Right lobe of liver (tissue), 6 donors: ENCODE measurements at regions not wholly inside any gene's neighbourhood (a gene's known extent, or its start where the extent isn't known, plus 50 kb on each side); places are given as distances from the start of the nearest gene placed in this dataset.
"Not testable (repeated sequence)": the region's sequence is repeated elsewhere in the genome, so short reads cannot be mapped to it uniquely, and the experiment has no call there.

Experiments
- ATAC-seq, 4 donors: fragments of 200-7000 bp; cut with Tn5 transposase; one replicate each; pipeline ENCODE4 v1.9.1; 2020; ENCODE audit warnings: mild to moderate bottlenecking in 4 of 4, moderate library complexity in 4 of 4
- DNase-seq, 3 donors: peaks; one replicate each; pipeline ENCODE4 v3.0.0-alpha.2; 2020
- H3K27ac ChIP-seq, 3 donors: fragments of 200-600 bp; one replicate each; pipeline ENCODE4 v1.8.0; 2022
- H3K27me3 ChIP-seq, 2 donors: fragments of 200-600 bp; one replicate each; pipeline ENCODE4 v1.8.0; 2022
- H3K36me3 ChIP-seq, 4 donors: fragments of 200-600 bp; sonication (generic) in 1 of 4; one replicate each; pipeline versions ENCODE4 v1.5.1 to v1.8.0; 2017 to 2022; ENCODE audit warnings: control low read depth in 1 of 4
- H3K4me1 ChIP-seq, 4 donors: fragments of 200-600 bp; sonication (generic) in 1 of 4; one replicate each; pipeline versions ENCODE4 v1.5.1 to v1.8.0; 2017 to 2022; ENCODE audit warnings: control low read depth in 1 of 4
- H3K4me3 ChIP-seq, 3 donors: fragments of 200-600 bp; one replicate each; pipeline ENCODE4 v1.8.0; 2022
- H3K9me3 ChIP-seq, 4 donors: fragments of 200-600 bp; sonication (generic) in 1 of 4; one replicate each; pipeline versions ENCODE4 v1.5.1 to v1.8.0; 2017 to 2022; ENCODE audit warnings: control low read depth in 1 of 4
- POLR2A ChIP-seq: fragments of 450-650 bp; IDR thresholded peaks from one replicate; pipeline ENCODE4 v1.6.1; 2017; ENCODE audit warnings: antibody characterized with exemption, mild to moderate bottlenecking
- WGBS: methylation state at CpG from one replicate; pipeline ENCODE4 v1.1.6; 2018; ENCODE audit warnings: low coverage, low lambda C conversion rate; ENCODE audit not compliant: insufficient coverage; ENCODE audit errors: missing lambda C conversion rate; 5-methylcytosine and 5-hydroxymethylcytosine counted together
- intact Hi-C, 2 donors: fragments of 100-400 bp; cut with DNase I; formaldehyde crosslinking; loops; one replicate each; pipeline versions ENCODE4 v1.11.2 to v1.14.1; 2022
- TF ChIP-seq, protein P1 (sequence below), 4 donors: fragments of 200-600 bp in 3 of 4; fragments of 450-650 bp in 1 of 4; IDR thresholded peaks; one replicate each; pipeline versions ENCODE4 v1.5.1 to v1.8.0; 2016 to 2022; ENCODE audit warnings: antibody characterized with exemption in 4 of 4, mild to moderate bottlenecking in 2 of 4
- donor health status: DM: no; HTN: yes; CAD: no.
- donor health status: DM: no; HTN: no; CAD: no.
- donor health status: DM: no; HTN: no; CAD: no.
- donor health status: DM: no; HTN: yes; CAD: no.
- donor health status: DM: no; HTN: yes; CAD: no.

DNA sequence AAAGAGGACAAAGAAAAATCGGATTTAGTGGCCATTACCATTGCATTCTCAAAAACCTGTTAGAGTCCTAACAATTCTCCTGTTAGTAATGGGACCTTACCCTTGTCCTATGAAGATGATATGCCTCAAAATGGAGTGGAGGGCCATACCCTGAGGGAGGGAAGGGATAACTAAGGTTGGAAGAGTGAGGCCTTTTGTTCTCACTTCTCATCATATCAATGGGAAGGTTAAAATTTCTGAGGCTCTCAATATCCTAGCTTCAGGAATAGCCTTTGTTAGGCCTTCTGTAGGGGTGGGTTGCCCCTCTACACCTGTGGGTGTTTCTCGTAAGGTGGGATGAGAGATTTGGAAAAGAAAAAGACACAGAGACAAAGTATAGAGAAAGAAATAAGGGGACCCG lies 109.4 kb upstream of the SGIP1 start:
- ATAC-seq, H3K27me3 ChIP-seq, H3K27ac ChIP-seq, H3K4me3 ChIP-seq, H3K36me3 ChIP-seq, H3K9me3 ChIP-seq, intact Hi-C loops, DNase-seq: not testable (repeated sequence)
- peaks cover 0 to 19% (median 0%) of the 10 kb centered on the region in 4 donors for H3K4me1 ChIP-seq
- 82% methylated on average over 2 of the region's 3 CpGs for WGBS

DNA sequence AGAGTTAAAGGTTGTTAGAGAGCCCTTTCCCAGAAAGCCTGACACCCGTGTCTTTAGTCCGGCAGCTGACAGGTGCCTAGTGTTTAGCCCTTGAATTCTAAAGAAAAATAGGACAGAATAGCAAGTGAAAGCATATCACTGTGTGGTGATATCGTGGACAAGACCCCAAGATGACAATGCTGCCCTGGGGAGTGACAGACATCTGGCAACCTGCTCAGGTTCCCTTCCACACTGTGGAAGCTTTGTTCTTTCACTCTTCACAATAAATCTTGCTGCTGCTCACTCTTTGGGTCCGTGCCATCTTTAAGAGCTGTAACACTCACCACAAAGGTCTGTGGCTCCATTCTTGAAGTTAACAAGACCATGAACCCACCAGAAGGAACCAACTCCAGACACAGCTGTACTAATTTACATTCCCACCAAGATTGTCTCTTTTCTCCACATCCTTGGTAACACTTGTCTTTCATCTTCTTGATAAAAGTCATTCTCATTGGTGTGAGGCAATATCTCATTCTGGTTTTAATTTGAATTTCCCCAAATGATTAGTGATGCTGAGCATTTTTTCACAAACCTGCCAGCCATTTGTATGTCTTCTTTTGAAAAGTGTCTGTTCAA lies 107.6 kb upstream of the SGIP1 start:
- H3K36me3 ChIP-seq, result no peaks in the 10 kb centered on the region
- intact Hi-C loops, result no loop called here
- no peak overlapping the region for H3K4me3 ChIP-seq
- H3K4me1 ChIP-seq, result peaks cover 0 to 19% (median 0%) of the 10 kb centered on the region in 4 donors
- peaks cover 0 to 3% (median 0%) of the 10 kb centered on the region in 4 donors for H3K9me3 ChIP-seq
- H3K27me3 ChIP-seq, result no peaks in the 10 kb centered on the region
- H3K27ac ChIP-seq, result no peak overlapping the region
- TF ChIP-seq POLR2A, result no peak
- ATAC-seq (no peak), DNase-seq (no peak)
- WGBS, result 43% methylated on average over 3 of the region's 4 CpGs

DNA sequence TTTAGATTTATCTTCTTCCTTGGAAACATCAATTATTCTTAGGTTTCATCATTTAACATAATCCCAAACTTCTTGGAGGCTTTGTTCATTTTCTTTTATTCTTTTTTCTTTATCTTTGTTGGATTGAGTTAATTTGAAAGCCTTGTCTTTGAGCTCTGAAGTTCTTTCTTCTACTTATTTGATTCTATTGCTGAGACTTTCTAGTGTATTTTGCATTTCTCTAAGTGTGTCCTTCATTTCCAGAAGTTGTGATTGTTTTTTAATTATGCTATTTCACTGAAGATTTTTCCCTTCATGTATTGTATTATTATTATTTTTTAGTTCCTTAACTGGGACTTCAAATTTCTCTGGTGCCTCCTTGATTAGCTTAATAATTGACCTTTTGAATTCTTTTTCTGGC lies 103.1 kb upstream of the SGIP1 start:
- H3K27ac ChIP-seq, intact Hi-C loops, ATAC-seq, H3K4me3 ChIP-seq, DNase-seq, H3K9me3 ChIP-seq, H3K4me1 ChIP-seq, H3K36me3 ChIP-seq, H3K27me3 ChIP-seq: not testable (repeated sequence)

DNA sequence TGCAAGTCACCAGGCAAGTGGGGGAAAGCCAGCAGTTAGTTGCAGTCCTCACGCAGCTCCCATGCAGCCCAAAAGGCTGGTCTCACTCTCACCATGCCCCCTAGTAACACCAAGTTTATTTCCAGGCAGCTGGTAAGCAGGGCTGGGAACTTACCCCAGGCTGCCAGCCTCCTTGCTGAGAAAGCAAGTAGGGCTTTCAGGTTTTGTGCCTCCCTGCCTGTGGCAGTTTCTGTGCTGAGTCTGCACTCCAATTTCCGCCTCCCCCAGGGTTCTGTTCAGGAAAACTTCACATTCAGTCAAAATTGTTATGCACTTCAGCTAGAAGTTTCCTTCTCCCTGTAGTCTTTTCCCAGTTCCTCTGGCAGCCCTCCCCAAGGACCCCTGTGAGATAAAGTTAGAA lies 102.0 kb upstream of the SGIP1 start:
- Histone ChIP-seq H3K4me3 (no peak overlapping the region), H3K27ac (no peak overlapping the region), H3K9me3 (peaks cover 0 to 3% (median 0%) of the 10 kb centered on the region in 4 donors), H3K4me1 (no peaks in the 10 kb centered on the region), H3K36me3 (no peaks in the 10 kb centered on the region), H3K27me3 (no peaks in the 10 kb centered on the region)
- no peak for ATAC-seq
- DNase-seq, result no peak
- TF ChIP-seq, protein P1, sequence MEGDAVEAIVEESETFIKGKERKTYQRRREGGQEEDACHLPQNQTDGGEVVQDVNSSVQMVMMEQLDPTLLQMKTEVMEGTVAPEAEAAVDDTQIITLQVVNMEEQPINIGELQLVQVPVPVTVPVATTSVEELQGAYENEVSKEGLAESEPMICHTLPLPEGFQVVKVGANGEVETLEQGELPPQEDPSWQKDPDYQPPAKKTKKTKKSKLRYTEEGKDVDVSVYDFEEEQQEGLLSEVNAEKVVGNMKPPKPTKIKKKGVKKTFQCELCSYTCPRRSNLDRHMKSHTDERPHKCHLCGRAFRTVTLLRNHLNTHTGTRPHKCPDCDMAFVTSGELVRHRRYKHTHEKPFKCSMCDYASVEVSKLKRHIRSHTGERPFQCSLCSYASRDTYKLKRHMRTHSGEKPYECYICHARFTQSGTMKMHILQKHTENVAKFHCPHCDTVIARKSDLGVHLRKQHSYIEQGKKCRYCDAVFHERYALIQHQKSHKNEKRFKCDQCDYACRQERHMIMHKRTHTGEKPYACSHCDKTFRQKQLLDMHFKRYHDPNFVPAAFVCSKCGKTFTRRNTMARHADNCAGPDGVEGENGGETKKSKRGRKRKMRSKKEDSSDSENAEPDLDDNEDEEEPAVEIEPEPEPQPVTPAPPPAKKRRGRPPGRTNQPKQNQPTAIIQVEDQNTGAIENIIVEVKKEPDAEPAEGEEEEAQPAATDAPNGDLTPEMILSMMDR (IDR thresholded peaks at IDR 0.05), result no peak
- no peak for TF ChIP-seq POLR2A
- intact Hi-C loops, result no loop called here
- WGBS, result 83% methylated on average over 1 of the region's 2 CpGs

DNA sequence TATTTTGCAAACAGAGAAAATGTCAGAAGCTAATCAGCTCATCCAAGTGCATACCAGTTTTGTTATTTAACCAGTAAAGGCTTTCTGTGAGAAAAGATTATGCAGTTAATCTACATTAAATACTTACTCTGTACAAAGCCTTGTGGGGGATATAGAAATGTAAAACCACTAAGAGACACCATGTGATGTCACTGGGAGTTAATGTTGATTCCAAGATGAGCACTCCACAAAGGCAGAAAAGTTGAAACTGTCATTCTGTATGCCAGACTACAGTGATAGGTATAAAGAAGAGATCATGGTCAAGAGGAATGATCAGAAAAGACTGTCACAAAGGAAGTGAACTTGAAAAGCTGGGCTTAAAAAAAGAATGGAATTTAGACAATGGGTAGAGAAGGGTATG lies 100.3 kb upstream of the SGIP1 start:
- intact Hi-C loops, result no loop called here

DNA sequence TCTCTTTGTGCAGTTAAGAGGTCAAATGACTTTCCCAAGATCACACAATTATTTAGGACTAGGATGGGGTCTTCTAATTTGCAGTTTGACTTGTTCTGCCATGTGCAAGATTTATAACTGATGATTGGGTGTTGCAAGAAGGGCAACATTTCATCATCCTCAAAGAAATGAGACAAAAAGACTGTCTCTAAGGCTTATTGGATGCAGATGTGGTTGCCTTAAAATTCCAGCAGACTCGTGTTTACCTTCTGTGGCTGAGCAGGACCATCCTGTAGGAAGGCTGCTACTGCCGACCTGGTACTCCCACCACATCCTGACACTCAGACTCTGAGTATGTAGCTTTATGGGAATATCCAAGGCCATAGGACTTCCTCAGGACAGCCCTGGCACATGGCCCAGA lies 99.9 kb upstream of the SGIP1 start:
- Histone ChIP-seq H3K27ac (no peak overlapping the region), H3K9me3 (peaks cover 0 to 3% (median 0%) of the 10 kb centered on the region in 4 donors), H3K4me3 (no peak overlapping the region), H3K4me1 (no peaks in the 10 kb centered on the region), H3K27me3 (no peaks in the 10 kb centered on the region), H3K36me3 (no peaks in the 10 kb centered on the region)
- DNase-seq, result no peak
- intact Hi-C loops, result no loop called here
- no peak for TF ChIP-seq POLR2A
- TF ChIP-seq, protein P1 (IDR thresholded peaks at IDR 0.05), result no peak
- no CpG with 5 or more reads among the region's 2 CpGs for WGBS
- ATAC-seq, result no peak

More for the DNA sequence above, 100.3 kb upstream of the SGIP1 start:
- Histone ChIP-seq H3K9me3 (peaks cover 0 to 3% (median 0%) of the 10 kb centered on the region in 4 donors), H3K36me3 (no peaks in the 10 kb centered on the region), H3K4me1 (no peaks in the 10 kb centered on the region), H3K27me3 (no peaks in the 10 kb centered on the region), H3K27ac (no peak overlapping the region), H3K4me3 (no peak overlapping the region)
- ATAC-seq (no peak), DNase-seq (no peak)
- TF ChIP-seq, protein P1 (IDR thresholded peaks at IDR 0.05), result no peak
